HG02852 (cell line): ENCODE measurements at regions not wholly inside any gene's neighbourhood (a gene's known extent, or its start where the extent isn't known, plus 50 kb on each side); places are given as distances from the start of the nearest gene placed in this dataset.

ENCODE experiments used
- ATAC-seq: cut with Tn5 transposase; IDR thresholded peaks from one replicate; pipeline ENCODE4 v1.9.1; 2021; ENCODE audit warnings: mild to moderate bottlenecking, moderate library complexity; ENCODE audit not compliant: unreplicated experiment

DNA sequence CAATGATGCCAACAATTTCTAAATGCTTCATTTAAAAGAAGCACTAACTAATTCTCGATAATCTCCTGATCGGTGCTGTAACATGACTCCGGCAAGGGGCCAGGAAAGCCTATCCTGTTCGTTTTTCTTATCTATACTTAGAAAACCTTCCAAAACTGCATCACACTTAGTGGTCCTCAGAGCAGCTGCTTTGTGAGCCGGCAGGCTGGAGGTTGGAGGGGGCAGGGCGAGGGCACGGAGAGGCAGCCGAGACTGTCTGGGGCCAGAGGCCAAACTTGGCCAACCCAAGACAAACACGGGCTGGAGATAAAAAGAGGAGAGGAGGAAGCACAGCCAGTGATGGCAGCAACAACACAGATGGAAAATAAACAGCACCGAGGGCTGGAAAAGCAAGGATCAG lies 455.7 kb downstream of the BCOR start:
- no peak for ATAC-seq

- ATAC-seq: no peak
Observed at GRCh38 chrX:39643550-39643949, 454.2 kb downstream of the BCOR start.

GRCh38 chrX:39645178-39645895 lies 452.4 kb downstream of the BCOR start:
- no peak for ATAC-seq

DNA sequence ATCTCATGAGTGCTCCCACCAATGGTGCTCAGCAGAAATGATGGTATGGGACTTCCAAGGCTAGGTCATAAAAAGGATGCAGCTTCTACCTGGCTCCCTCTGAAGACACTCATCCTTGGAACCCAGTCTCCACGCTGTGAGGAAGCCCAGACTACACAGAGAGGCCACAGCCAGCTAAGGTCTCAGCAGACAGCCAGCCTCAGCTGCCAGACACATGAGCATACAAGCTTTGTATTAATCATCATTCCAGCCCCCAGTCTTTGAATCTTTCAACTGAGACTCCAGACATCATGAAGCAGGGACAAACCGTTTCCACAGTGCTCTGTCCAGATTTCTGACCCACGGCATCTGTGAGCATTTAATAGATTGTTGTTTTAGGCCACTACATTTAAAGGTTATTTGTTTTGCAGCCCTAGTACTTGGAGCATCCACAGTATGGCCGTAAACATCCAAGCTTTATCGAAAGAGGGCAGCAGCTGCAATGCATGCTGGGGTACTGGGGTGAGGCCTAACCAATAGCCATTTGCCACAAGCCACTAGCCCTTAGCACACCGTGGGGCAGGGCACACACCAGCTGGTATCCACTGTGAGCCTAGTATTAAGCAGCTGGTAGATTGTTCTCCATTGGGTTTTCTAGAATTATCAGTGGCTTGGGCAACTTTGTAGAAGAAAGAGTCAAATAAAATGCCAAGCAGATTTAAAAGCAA lies 449.1 kb downstream of the BCOR start:
- no peak for ATAC-seq

DNA sequence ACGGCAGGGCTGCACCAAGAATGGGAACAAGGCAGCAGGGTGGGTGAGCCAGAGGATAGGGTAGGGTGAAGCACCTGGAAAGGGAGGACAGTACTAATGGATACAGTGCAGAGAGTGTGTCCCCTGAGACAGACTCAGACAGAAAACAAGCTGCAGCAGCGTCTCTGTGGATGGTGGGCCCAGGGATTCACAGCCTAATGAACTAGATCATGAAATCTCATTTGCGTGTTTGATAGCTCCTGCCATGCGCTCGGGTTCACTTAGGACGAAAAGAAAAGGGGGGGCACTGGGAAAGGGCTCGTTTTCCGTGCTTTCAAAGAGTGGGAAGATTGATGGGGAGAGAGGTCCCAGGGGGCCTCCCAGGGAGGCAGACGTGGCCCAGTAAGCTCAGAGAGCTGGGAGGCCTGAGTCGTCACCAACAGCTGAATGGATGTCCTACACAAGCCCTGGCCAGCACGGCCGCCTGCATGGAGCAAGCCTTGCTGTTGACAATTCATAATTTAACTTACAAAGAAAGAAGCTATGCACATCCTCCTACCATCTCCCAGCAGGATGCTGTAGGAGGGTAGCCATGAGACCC lies 446.9 kb downstream of the BCOR start:
- no peak for ATAC-seq

DNA sequence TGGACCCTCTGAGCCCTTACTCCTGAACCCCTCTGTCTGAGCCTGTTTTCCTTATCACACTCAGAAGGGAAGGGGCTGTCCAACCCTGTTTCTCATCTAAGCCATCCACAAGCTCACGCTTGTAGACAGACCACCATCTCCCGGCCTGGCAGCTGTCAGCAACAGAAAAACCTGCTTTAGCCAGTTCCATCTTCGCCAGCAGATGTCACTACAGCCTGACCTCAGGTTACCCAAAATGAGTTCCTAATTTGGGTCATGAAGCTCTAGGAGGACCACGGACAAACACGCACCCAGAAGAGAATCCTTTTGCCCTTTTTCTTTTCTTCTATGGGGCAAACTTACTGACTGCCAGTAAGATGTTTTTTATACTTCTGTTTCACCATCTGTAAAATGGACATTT lies 445.4 kb downstream of the BCOR start:
- no peak for ATAC-seq

DNA sequence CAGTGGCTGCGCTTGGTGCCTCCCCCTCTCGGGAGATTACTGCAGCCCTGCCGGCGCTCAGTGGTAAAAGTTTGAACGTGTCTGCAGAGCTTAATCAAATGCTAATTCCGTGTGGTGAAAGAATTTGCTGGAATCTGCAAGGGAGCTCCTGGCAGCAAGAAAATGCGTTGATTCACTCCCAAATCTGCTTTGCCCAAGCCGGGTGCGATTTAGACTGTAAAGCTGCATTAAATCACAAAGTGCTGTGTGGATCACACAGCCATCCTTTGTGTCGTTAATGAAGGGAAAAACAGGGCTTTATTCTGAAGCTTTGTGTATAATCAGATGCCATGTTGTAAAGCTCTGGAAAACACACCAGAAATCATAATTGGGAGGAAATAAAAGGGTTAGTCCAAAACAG lies 444.1 kb downstream of the BCOR start:
- no peak for ATAC-seq

- ATAC-seq: no peak
Observed at GRCh38 chrX:39654183-39654925, 443.4 kb downstream of the BCOR start.

GRCh38 chrX:39654952-39655351 lies 442.8 kb downstream of the BCOR start:
- no peak for ATAC-seq

- ATAC-seq: no peak
Observed at GRCh38 chrX:39661116-39661907, 436.4 kb downstream of the BCOR start.

GRCh38 chrX:39665830-39666518 lies 431.8 kb downstream of the BCOR start:
- ATAC-seq: no peak

DNA sequence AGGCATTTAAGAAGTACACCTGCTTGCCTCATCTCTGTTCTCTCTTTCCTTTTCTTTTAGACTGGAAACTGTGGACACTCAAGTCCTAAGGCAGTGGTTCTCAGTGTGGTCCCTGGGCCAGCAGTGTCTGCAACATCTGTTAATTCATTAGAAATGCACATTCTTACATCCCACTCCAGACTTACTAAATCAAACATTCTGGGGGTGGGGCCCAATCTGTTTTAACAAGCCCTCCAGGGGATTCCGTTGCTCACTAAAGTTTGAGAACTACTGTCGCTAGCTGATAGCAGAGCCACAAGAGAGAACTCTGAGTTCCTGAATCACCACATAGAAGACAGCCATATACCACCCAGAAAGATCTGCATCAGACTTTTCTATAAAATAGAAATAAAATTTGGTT lies 430.6 kb downstream of the BCOR start:
- ATAC-seq: no peak

GRCh38 chrX:39667736-39668482 lies 429.8 kb downstream of the BCOR start:
- ATAC-seq: no peak

DNA sequence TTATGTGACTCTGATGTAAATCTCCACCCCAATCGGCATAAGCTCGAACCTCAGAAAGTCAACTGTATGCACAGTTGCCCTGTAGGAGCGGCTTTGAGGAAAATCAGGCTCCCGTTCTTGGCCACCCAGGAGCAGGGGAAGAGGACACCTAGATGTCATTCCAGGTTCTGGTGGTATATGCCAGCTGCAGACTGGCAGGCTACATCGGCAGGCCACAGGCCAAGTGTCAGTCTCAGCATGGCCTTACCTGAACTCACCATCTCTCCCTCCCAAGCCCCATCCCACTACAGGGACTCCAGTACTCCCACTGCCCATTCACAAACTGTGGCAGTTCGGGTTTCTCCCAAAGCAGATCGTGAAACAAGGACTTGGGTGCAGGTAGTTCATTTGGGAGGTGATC lies 428.1 kb downstream of the BCOR start:
- no peak for ATAC-seq

DNA sequence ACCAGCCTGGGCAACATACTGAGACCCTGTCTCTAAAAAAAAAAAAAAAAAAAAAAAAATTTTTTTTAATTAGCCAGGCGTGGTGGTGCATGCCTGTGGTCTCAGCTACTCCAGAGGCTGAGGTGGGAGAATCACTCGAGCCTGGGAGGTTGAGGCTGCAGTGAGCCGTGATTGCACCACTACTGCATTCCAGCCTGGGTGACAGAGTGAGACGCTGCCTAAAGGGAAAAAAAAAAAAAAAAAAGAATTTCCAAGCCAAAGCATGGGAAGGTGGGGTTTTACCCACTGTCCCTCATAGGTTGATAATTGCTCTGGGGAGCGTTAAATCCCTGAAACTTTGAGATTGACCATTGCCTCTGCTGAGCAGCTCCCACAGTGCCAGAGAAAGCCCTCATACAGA lies 427.5 kb downstream of the BCOR start:
- no peak for ATAC-seq

- no peak for ATAC-seq
Observed at GRCh38 chrX:39672405-39672804, 425.4 kb downstream of the BCOR start.

DNA sequence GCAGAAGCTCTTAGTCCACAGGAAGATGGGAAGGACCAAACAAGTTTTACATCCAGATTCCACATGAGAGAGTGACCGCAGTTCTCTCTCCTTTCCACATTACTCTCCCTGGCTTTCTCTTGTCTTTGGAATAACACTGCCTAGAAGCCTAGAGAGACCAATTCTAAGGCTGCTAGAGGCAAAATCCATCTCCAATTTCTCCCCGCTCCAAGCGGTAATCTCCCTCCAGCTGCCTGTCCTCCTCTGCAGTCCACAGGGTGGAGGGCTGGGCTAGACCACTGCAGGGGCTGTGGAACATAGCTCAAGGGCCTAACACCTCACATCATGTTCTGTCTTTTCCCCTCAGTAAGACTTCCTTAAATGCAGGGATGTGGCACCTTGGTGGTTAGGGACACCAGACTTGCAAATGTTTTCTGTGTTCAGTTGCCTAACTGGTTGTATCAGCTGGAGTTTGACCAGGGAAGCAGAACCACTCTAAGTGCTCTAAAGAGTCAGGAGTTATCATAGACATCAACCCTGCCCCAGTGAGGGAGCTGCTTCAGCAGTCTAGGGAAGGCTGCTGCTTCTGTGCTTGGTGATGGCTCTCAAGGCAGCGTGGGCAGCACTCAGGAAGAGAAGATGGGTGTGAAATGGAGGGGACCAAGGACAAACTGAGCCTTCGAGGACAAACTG lies 423.1 kb downstream of the BCOR start:
- ATAC-seq: no peak

GRCh38 chrX:39675162-39675553 lies 422.6 kb downstream of the BCOR start:
- no peak for ATAC-seq

- no peak for ATAC-seq
Observed at GRCh38 chrX:39675619-39676018, 422.1 kb downstream of the BCOR start.
